ENCODE measurements at regions not wholly inside any gene's neighbourhood (a gene's known extent, or its start where the extent isn't known, plus 50 kb on each side); places are given as distances from the start of the nearest gene placed in this dataset.
"Not testable (repeated sequence)": the region's sequence is repeated elsewhere in the genome, so short reads cannot be mapped to it uniquely, and the experiment has no call there.

DNA sequence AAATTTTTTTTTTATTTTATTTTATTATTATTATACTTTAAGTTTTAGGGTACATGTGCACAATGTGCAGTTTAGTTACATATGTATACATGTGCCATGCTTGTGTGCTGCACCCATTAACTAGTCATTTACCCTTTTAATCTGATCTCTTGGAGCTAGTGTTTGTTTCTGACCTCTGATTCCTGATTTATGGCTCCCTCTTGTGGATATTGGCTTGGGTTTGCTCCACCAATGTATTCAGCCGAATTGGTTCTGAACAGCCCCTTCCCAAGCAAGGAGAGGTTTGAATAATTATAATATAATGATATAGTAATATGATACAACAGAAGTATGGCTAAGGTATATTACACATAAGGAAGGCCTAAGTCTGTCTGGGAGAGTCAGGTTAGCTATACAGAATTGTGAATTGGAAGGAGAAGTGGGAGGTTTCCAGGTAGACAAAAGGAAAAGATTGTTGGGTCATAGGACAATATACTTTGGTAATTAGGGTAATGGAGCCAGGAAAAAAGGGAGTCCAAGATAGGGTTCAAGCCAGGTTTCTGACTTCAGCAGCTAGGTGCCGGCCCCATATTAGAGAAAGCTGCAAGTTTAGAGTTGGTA lies 53.1 kb upstream of the HMCN1 start:
- peak; percentile 52 for DNase-seq (ENCODE audit: low spot score)

DNA sequence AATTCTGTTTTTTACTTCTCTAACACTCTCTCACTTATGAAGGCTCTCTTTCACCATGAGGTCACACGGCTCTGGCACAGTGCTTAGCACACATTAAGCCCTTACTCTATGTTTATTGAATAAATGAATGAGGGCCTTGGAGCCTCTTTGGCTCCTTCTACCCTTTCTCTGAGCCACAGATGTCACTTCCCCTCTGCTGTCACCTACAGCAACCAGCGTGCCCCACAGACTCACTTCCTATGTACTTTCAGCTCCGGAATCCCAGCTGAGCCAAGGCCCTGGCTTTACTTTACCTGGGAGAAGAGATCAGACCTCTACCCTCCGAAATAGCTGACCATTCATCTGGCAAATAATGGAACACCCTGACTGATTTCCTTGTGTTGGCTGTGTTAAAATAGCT lies 53.7 kb upstream of the HMCN1 start:
- no peak for DNase-seq (ENCODE audit: low spot score)

DNA sequence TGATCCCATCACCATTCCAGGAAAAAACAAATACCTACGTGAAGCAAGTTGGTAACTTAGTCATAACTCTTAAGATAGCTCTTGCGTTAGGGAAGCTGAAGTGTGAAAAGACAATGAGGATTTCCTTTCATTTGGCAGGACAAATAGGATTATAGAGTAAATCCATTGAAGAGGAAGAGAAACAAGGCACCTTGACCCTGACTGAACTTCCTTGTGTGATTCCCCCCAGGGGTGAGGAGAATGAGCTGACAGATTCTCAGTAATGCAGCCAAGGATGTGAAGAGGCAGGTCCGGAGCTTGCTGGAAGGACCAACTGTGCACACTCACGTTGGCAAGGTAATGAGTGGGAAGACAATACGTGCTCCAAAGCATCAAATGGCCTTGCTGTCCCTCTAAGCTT lies 55.0 kb upstream of the HMCN1 start:
- DNase-seq (ENCODE audit: low spot score) = no peak

DNA sequence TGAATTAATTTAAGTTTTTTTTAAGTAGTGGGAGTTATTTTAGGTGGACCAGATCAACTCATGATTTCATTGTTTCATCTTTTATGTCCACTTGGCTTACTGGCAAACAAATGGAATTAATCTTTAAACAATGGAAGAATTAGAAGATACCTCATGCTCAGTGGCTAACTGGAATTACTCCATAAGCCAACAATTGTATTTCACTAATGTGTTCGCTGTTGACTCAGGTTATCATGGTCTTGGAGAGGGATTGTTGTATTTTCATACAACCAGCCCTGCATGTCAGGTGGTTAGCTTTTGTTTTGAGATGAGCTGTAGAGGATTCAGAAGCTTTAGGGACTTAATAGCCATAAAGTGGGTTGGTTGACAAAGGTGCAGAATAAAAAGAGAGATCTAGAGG lies 57.2 kb upstream of the HMCN1 start:
- no peak for DNase-seq (ENCODE audit: low spot score)

DNA sequence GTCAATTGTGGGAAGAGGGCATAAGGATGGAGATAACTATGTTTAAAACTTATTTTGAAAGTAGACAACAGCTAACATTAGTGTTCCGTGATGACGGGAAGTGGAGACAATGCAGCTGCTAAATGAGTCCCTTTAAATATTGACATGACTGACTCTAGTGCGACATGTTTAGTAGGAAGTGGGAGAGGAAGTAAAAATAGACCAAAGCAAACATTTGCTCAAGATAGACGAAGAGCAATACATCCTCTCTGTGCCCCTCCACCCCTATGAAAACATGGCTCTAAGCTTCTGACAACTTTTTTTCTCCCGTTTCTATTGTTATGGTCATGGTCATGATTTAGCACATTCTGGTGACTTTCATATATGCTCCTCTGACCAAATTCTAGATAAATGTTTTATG lies 60.0 kb upstream of the HMCN1 start:
- DNase-seq (ENCODE audit: low spot score) = no peak

DNA sequence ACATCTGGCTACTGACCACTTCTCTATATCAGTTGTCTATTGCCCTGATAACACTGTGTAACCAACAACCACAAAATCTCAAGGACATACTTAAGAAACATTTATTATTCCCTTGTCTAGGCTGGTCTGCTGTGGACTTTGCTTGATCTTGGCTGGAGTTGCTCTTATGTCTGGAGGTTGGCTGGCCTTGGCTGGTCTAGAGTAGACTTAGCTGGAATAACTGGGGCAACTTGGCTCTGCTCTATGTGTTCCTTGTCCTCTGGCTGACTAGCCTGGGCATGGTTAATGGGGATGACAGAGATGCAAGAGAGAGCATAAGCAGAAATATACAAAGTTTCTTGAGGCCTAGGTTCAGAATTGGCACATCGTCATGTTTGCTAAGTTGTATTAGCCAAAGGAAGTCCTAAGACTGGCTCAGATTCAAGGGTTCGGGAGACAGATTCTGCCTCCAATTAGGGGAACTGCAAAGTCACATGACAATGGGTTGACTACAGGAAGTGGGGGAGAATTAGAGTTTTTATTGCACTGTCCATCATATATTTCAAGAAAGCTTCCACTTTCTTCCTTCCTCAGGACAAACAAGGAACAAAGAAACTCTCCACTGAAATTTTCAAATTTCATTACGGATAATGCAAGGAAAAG lies 61.4 kb upstream of the HMCN1 start:
- no peak for DNase-seq (ENCODE audit: low spot score)

DNA sequence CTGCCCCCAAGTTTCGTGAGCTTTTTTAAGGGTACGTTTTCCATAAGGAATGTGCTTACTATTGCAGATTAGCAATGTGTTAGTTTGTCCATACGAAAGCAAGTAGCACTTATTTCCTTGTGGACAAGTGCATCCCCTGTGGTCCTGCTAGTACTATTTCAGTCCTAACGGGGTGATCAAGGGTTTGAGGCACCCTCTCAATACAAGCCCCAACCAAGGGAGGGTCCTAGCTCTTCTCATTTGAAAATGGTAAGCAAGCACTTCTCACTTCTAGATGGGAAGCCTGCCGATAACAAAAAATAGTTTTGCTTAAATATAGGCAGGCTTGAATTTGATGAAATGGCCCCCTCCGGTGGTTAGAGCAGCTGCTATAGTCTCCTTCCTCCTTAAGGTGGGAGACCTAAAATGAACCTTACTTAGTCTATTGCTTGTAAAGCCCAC lies 64.0 kb upstream of the HMCN1 start:
- DNase-seq (ENCODE audit: low spot score) = peak; percentile 35

DNA sequence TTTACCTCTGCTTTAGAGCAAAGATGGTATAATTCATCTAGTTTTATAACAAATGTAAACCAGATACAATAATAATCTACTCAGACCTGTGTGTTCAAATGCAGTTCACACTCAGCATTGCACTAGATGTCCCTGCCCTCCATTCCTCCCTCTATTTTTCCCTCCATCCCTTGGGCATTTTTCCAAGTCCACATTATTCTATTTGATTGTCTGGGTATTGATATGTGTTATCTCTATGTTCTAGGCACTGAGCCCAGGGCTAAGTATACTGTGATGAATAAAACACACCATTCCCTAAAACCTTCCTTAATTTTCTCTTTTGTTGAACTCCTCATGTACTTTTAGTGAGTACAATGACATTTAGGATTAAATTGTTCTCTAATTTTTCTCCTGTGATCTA lies 66.2 kb upstream of the HMCN1 start:
- DNase-seq (ENCODE audit: low spot score) = no peak

DNA sequence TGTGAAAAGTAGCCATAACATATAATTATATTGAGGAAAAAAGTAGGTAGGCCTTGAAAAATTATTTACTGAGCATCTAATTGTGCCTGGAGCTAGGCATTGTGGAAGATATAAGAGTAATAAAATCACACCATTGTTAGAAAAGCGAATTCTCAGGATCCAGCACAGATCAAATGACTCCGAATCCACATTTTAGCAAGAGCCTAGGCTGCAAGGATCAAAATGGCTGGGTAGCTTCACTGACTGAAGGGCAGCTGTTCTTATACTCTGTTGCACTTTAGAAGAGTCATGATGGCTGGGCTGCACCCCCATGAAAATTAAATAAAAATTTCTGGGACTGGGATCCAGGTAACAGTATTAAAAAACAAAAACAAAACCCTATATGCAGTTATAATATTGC lies 67.6 kb upstream of the HMCN1 start:
- DNase-seq (ENCODE audit: low spot score) = no peak

DNA sequence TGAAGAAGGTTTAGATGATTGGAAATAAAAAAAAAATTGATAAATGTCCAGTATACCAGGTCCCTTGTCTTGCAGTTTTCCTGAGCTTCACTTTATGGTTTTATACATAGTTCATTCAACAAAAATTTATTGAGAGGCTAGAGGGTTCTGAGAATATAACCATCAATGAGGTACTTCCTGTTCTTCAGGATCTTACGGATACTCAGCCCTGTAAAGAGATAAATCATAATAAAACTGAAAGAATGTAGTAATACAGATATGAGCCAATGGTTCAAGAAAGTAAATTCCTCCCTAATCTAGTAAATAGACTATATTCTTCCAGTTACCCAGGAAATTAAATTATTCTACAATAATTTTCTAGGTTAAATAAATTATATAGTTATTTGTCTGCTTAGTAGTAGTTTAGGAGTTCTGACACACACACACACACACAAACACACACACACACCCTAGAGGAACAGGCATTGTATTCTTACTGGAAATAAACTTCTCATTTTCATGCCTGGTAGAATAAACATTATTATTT lies 70.4 kb upstream of the HMCN1 start:
- no peak for DNase-seq (ENCODE audit: low spot score)

DNA sequence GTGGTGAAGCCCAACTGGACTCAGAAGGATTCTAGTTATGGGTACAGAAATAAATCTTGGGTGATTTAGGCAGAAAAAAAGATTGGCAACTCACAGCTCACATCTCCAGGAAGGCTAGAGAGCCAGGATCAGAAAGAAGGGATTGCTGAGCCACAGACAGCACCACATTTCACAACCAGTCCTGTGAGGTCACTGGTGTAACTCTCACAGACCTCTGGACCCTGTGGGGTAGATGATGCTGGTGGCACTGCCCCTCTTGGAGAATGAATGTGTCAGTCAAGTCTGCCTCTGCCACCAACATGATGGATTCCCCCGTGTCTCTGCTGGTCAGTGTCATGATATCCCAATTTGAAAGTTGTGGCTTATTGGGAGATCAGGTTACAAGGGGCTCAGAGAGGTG lies 70.9 kb upstream of the HMCN1 start:
- DNase-seq (ENCODE audit: low spot score) = no peak

DNA sequence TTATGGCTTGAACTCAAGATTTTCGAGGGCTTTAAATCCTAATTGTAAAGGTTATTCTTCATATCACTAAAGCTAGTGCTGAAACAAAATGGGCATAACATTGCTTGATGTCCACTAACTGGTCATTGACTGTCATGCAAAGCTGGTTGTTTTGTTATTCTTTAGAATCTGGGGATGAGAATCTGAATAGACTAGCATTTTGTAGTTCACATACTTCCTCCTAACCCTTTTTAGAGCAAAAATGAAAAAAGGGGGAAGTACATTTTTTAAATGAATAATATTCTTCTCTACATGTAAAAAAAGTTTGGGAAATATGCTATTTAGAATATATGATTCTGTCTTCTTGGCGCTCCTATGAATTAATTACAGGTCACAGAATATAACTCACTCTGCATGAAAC lies 72.2 kb upstream of the HMCN1 start:
- DNase-seq (ENCODE audit: low spot score) = no peak

DNA sequence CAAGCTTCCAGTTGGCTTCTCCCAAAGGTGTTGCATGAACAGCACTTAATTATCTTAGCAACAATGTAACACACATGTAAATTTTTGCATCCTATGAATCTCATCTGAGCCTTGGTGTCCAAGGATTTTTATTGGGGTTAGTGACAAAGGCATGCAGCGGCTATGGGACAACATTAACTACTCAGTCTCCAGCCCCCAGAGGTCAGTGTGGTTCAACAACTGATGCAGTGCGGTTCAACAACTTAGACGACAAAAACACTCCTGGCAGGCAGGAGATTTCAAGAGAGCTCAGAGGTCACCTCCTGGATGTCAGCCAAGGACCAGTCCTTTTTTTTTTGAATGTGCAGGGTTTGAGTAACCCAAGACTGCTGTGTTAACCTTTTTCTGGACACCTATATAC lies 77.5 kb upstream of the HMCN1 start:
- no peak for DNase-seq (ENCODE audit: low spot score)

DNA sequence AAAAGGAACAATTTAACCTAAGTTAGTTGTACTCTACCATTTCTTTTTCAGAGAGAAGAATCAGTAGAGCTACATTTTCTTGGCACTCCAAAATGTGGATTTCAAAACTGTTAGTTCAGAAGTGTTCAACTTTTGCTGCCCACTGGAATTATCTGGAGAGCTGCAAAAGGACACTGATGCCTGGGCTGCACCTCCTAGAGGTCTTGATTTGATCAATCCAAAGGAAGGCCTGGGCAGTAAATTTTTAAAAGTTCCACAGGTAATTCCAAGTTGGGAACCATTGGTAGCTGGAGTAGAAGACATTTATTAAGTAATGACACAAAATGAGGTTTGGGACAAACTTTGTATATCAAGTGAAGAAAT lies 79.3 kb upstream of the HMCN1 start:
- DNase-seq (ENCODE audit: low spot score) = no peak

DNA sequence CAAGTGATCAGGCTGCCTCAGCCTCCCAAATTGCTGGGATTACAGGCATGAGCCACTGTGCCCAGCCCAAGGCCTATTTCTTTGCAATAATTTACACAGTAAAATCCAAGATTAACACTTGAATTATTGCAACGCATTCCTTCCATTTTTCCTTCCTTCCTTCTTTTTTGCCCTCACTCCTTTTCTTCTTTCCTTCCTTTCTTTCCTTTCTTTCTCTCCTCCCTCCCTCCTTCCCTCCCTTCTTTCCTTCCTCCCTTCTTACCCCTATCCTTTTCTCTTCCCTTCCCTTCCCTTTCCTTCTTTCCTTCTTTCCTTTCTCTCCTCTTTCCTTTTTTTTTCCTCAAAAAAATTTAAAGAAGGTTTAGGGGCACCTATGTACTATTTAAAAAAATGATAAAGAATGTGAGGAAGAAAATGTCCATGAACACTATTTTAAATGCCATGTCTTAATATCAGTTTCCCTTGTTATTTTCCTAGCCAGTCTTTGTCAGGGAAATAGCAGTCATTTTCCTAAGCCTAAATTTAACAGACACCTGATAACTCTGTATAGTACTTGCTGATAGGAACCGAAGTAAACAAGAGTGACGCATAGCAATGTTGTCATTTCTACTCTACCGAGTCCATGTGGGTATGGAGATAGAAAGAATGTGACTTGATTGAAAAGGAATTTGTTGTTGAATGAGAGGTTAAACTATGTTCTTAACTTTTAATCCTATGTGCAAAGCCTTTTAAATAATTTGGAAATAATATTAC lies 79.8 kb upstream of the HMCN1 start:
- no peak for DNase-seq (ENCODE audit: low spot score)

DNA sequence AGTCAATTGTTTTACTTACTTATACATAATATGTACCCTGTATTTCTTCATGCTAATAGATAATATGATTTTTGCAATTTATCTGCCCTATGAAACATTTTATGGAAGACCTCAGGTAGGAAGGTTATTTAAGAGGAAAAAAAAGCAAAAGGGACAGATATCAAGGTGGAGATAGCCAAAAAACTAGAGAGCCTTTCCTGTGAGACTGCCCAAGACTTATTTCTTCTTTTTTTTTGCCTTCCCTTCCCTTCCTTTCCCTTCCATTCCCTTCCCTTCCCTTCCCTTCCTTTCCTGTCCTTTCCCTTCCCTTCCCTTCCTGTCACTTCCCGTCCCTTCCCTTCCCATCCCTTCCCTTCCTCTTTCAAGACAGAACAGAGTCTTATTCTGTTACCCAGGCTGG lies 80.6 kb upstream of the HMCN1 start:
- no peak for DNase-seq (ENCODE audit: low spot score)

DNA sequence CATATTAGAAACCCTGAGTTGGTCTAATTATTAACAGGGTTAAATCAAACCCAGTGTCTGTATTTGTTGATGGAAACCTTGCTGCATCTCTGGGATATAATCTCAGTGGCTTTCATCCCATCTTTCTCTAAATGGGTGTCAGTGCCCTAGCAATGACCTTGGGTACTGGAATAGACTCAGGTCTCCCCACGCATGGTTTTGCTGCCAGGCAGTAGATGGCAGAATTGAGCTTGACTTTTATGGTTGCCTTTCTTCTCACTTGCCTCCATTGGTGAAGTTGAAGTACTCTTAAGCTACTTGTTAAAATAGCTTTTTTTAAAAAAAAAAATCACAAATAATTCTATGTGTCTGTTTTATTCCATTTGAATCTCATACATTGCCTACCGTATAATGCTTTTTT lies 81.8 kb upstream of the HMCN1 start:
- peak; percentile 11 for DNase-seq (ENCODE audit: low spot score)

DNA sequence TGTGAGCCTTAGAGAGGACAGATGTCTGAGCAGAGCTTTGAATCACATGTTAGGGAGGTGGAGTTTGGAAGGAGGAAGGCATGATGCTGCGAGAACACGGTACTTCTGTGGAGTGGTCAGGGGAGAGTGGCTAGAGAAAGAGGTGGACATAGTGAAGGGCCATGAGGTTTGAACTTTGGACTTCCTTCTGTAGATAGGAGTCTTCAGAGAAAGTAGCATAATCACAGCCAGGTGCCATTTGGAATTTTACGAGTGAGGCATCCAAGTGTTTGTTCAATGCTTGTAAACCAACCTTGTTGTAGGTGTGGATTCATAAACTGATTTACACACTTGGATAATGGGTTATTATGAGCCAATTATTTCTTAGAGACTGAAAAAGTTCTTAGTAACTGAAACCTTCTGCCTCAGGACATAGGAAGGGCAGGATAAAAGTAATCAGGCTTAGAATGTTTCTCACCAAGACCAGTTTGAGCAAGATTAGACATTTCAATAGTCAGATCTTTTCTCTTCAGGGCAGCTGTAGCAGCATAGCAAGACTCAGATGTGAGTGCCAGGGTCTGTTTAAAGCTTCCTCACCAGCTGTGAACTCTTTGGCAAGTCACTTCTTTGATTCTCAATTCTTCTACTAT lies 83.5 kb upstream of the HMCN1 start:
- no peak for DNase-seq (ENCODE audit: low spot score)

DNA sequence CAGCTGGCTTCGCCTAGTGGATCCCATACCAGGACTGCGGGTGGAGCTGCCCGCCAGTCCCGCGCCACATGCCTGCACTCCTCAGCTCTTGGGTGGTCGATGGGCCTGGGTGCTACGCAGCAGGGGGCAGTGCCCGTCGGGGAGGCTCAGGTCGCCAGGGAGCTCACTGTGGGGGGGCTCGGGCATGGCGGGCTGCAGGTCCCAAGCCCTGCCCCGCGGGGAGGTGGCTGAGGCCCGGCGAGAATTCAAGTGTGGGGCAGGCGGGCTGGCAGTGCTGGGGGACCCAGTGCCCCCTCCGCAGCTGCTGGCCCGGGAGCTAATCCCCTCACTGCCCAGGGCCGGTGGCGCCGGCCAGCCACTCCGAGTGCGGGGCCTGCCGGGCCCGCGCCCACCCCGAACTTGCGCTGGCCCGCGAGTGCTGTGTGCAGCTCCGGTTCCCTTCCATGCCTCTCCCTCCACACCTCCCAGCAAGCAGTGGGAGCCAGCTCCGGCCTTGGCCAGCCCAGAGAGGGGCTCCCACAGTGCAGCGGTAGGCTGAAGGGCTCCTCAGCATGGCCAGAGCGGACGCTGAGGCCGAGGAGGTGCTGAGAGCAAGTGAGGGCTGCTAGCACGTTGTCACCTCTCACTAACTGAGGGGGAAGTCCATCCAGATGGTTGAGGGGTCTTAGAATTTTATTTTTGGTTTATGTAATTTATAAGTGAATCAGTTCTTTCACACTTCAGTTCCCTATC lies 85.2 kb upstream of the HMCN1 start:
- DNase-seq (ENCODE audit: low spot score) = no peak

DNA sequence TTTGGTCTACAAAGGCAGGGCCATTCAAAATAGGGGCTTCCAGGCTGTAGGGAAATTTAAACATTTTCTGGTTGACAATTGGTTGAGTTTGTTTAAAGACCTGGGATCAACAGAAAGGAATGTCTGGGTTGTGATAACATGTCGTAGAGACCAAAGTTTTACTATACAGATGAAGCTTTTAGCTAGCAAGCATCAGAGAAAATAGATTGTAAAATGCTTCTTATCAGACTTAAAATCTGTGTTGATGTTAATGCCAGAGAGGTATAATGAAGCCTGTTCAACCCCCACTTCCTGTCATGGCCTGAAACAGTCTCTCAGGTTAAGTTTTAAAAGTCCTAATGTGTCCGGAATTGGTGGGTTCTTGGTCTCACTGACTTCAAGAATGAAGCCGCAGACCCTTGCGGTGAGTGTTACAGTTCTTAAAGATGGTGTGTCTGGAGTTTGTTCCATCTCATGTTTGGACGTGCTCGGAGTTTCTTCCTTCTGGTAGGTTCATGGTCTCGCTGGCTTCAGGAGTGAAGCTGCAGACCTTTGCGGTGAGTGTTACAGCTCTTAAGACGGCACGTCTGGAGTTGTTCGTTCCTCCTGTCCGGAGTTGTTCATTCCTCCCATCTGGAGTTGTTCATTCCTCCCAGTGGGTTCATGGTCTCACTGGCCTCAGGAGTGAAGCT lies 86.5 kb upstream of the HMCN1 start:
- DNase-seq (ENCODE audit: low spot score) = not testable (repeated sequence)

DNA sequence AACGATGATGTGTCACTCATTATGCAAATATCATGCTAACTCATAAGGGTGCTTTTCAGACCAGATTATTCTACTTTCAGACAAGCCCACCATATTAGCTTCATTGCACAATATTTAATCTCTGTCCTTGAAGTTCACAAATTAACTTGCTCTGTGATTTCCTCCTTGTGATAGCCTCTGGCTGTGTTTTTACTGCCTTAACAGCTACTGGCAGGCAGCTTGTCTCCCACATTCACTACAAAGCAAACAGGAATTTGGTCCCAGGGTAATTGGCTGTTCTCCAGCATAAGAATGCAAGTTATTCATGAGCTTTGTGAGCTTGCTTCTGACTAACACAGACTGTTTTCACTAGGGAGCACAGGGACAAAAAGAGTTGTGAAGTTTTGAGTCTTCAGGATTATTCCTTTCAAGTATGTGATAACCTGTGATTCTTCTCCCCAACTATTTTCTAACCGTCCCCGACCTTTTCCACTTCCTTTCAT lies 87.9 kb upstream of the HMCN1 start:
- DNase-seq (ENCODE audit: low spot score) = peak; percentile 79

DNA sequence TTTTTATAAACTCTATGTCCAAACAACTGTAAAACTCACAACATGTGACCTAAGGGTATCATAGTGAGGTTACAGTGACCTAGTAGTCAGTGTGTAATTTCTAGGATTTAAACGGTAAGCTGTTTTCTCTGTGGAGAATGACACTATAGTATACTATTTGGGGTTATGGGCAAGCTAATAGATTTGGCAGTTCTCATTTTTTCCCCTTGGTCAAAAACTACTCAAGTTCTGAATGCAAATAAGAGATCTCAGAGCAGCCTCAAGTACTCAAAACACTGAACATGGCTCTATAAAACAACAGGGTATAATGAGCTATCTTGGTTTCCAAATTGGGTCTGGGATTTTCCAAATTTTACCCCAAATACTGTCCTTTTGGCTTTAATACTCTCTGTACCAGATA lies 88.5 kb upstream of the HMCN1 start:
- no peak for DNase-seq (ENCODE audit: low spot score)
